RKO (cell line): ENCODE measurements at regions not wholly inside any gene's neighbourhood (a gene's known extent, or its start where the extent isn't known, plus 50 kb on each side); places are given as distances from the start of the nearest gene placed in this dataset.
"Not testable (repeated sequence)": the region's sequence is repeated elsewhere in the genome, so short reads cannot be mapped to it uniquely, and the experiment has no call there.

ENCODE experiments used
- DNase-seq: peaks from one replicate; pipeline ENCODE4 v3.0.0-alpha.2; 2016; ENCODE audit warnings: low spot score

DNA sequence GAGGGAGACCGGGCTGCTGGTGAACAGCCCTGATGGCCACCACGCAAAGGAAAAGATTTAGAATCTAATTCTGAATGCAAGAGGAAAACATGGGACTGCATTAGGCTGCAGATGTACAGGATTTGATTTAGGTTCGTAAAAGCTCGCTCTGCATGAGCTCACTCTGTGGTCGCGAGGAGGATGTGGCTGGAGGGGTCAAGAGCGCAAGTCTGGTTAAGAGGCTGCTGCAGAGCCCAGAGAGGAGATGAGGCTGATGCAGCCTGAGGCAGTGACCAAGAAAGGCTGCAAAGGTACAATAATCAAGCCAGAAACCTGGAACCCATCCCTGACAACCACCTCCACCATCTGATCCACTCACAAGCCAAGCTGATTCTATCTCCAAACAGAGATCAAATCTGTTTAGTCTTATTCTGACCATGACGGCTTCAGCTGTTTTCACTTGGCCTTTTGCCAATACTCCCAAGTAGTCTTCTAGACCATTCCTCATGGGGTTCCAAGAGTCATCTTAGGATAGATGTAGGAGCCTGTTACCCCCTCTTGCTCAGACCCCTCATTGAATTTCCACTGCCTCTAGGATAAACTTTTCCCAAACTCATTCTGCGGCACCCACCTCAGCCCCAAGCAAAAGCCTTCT lies 58.9 kb upstream of the ARL4C start:
- no peak for DNase-seq

DNA sequence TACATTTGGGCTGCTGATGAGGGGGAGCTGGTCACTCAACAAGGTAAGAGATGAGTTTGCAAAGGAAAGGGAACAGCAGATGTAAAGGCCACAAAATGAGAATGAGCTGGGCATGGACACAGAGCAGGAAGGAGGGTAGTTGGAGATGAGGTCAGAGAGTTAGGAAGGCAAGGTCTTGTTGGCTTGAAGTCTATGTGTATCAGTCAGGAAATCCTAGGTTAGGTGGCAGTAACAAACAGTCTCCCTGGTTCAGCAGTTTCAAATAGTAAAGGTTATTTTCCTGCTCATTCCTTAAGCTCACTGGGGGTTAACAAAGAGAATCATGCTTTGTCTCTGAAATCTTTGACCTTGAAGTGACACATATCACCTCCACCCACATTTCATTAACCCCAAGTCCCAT lies 58.3 kb upstream of the ARL4C start:
- DNase-seq: no peak

DNA sequence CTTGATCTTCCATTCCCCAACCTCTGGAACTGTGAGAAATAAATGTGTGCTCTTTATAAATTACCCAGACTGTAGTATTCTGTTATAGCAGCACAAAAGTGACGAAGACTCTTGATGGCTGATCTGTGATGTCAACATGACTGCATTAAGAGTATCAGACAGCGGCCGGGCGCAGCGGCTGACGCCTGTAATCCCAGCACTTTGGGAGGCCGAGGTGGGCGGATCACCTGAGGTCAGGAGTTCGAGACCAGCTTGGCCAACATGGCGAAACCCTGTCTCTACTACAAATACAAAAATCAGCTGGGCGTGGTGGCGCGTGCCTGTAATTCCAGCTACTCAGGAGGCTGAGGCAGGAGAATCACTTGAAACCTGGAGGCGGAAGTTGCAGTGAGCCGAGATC lies 56.3 kb upstream of the ARL4C start:
- DNase-seq: not testable (repeated sequence)

DNA sequence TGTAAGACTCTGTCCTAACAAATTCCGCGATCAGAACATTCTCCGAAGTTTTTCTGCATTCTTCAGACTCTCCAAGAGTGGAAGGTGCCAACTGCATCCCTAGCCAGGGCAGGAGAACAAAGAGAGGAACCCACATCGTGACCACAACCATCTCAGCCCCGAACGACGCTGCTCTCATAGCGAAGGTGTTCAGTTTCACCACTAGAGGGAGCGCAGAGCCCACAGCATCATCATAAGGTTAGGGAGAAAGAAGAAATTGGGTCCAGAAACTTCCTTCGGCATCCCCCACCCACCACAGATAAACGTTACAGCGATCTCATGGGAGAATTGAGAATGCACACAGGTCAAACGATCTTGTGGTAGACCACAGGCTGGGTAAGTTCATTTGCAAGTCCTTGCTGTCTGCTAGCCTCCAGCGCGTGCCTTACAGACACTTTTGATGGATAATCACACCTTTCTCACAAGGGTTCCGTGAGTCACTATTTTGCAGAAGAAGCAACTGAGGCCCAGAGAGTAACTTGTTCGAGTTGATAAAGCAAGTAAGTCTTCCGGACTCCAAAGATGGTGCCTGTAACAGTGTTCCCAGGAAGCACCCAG lies 53.7 kb upstream of the ARL4C start:
- DNase-seq: peak; percentile 68

DNA sequence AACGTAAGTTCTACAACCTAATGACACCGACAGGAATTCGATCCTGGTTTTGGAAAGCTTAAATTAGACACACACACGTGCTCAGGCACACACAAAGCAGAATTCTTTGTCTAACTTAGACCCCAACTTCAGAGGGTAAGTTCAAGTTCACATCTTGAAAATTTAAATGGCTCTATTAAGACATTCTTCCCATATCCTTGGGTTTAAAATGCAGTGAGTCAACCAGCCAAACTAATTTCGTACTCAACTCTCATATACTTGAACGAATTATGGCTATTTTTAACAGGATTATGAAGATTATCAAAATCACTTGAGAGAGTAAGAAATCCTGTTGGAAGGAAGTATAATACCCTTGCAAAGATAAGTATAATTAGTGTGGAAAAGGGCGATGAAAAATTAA lies 53.2 kb upstream of the ARL4C start:
- DNase-seq: no peak

DNA sequence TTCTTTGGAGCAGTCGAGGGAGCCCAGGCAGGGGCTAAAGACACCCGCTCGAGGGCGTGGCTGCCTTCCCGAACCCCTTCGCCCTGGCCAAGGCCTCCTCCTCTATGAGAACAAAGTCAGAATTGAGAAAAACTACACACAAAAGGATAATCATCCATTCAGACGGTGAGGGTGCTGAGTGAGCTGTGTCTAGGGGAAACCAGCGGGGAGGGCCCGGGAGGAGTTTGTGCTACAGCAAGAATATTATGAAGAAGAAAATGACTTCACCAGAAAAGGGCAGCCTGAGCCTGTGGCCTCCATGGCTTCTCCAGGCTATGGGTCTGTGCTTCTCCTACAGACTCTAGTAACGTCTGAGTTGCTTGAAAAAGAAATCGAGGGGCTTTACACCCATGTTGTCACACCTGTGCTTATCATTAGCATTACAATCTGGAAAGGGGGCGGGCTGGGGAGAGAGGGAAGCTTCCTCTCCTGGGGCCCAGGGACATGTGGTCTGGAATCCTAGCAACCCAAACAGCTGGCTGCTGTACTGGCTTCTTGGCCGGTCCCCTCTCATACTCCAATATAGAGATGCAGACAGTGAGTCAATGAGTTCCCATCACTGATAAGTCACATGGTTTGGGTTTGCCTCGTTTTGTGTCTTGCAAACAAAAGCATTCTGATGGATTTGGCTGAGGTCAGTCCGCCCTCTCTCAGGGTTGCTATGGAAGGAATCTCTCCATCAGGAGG lies 52.0 kb upstream of the ARL4C start:
- no peak for DNase-seq

DNA sequence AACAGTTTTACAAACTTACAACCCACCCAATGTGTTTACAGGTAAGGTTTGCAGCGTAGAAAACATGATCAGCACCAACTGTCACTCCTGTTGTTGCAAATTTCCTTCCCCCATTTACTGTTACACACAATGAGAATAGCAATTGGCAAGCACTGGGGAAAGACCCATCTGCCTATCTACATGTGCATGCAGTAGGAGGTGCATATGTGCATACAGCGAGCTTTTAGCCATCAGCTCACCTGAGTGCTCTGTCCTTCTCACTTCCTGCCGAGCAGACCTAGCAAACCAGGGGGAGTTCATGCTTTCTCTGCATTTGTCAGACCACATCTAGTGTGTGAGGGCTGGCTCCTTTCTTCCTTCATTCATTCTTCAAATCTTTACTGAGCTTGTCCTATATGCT lies 49.9 kb upstream of the ARL4C start:
- DNase-seq: no peak
